Stimulated activated CD8-positive, alpha-beta memory T cell treated with anti-CD3 and anti-CD28 coated beads, Interleukin-4, amount 100 ng/mL, for 1 hour (primary cell): ENCODE measurements at regions not wholly inside any gene's neighbourhood (a gene's known extent, or its start where the extent isn't known, plus 50 kb on each side); places are given as distances from the start of the nearest gene placed in this dataset.
"Not testable (repeated sequence)": the region's sequence is repeated elsewhere in the genome, so short reads cannot be mapped to it uniquely, and the experiment has no call there.

Experiments
- DNase-seq, 2 donors: peaks; one replicate each; pipeline ENCODE4 v3.0.0-alpha.2; 2020; ENCODE audit warnings: low read depth in 2 of 2, low spot score in 1 of 2

GRCh38 chr3:109648027-109648426, 310.7 kb upstream of the DPPA4 start:
- DNase-seq: no peak

GRCh38 chr3:109656225-109656624, 318.9 kb upstream of the DPPA4 start:
- no peak for DNase-seq

- no peak for DNase-seq
These were observed 341.3 kb upstream of the DPPA4 start for GRCh38 chr3:109678600-109678999.

GRCh38 chr3:109679664-109680063, 342.3 kb upstream of the DPPA4 start:
- no peak for DNase-seq

- no peak for DNase-seq
These were observed 346.4 kb upstream of the DPPA4 start for GRCh38 chr3:109683746-109684145.

GRCh38 chr3:109685084-109686079, 348.0 kb upstream of the DPPA4 start:
- no peak for DNase-seq

GRCh38 chr3:109687626-109688025, 350.3 kb upstream of the DPPA4 start:
- DNase-seq: no peak

GRCh38 chr3:109696932-109697331, 359.6 kb upstream of the DPPA4 start:
- DNase-seq: no peak

- no peak for DNase-seq
These were observed 364.9 kb upstream of the DPPA4 start for GRCh38 chr3:109702252-109702651.

GRCh38 chr3:109702976-109703375, 365.6 kb upstream of the DPPA4 start:
- no peak for DNase-seq

GRCh38 chr3:109705133-109705532, 367.8 kb upstream of the DPPA4 start:
- DNase-seq: not testable (repeated sequence)

GRCh38 chr3:109707617-109708016, 370.3 kb upstream of the DPPA4 start:
- DNase-seq: no peak

GRCh38 chr3:109713288-109713687, 375.9 kb upstream of the DPPA4 start:
- no peak for DNase-seq

- no peak for DNase-seq
These were observed 378.4 kb upstream of the DPPA4 start for GRCh38 chr3:109715707-109716106.

GRCh38 chr3:109718850-109719249, 381.5 kb upstream of the DPPA4 start:
- DNase-seq: no peak

- no peak for DNase-seq
These were observed 391.6 kb upstream of the DPPA4 start for GRCh38 chr3:109728861-109729494.

- peak; percentile 19 to 28 for DNase-seq
These were observed 394.5 kb upstream of the DPPA4 start for GRCh38 chr3:109731639-109732473.

GRCh38 chr3:109743981-109744380, 406.6 kb upstream of the DPPA4 start:
- no peak for DNase-seq

GRCh38 chr3:109772520-109772919, 435.2 kb upstream of the DPPA4 start:
- DNase-seq: no peak

GRCh38 chr3:109774108-109774507, 436.8 kb upstream of the DPPA4 start:
- no peak for DNase-seq

- DNase-seq: no peak
These were observed 446.9 kb upstream of the DPPA4 start for GRCh38 chr3:109784285-109784684.
